ENCODE measurements at regions not wholly inside any gene's neighbourhood (a gene's known extent, or its start where the extent isn't known, plus 50 kb on each side); places are given as distances from the start of the nearest gene placed in this dataset.

DNA sequence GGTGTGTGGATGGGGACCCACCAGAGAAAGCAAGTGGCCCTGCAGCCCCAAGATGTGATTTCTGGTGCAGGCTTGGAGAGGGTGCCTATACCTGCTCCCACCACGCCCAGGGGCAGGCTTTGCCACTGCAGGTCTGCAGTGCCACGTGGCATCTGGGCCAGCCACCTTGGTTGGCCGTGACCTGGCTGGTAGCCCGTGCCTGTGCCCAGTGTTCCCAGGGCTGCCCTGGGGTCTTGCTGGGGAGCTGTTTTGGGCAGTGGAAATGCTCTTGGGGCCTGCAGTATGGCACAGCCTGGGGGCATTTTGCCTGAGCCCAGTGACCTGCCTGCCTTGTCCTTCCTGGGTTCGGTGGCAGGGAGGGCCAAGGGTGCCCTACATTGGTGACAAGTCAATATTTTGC, 203.4 kb downstream of the UBE3A start:
- Histone ChIP-seq H3K4ac (replicated peaks; ENCODE audit: insufficient read length, low read depth, low read length) (no peak overlapping the region), H2BK5ac (ENCODE audit: low read depth, low read length) (no peak overlapping the region), H2BK12ac (ENCODE audit: low read depth, low read length) (no peak overlapping the region), H2AK5ac (ENCODE audit: low read depth, low read length) (no peak overlapping the region), H3K4me1 (replicated peaks in 1 of 4; ENCODE audit: control insufficient read depth in 3 of 4, insufficient read depth in 4 of 4, low read length in 3 of 4) (no peaks in the 10 kb centered on the region), H3K23me2 (ENCODE audit: low read depth, low read length) (no peaks in the 10 kb centered on the region), H3K18ac (ENCODE audit: extremely low read depth, low read length) (no peak overlapping the region), H3K14ac (ENCODE audit: insufficient read length) (no peak overlapping the region), H2AFZ (ENCODE audit: low read length) (no peak overlapping the region), H2BK120ac (replicated peaks; ENCODE audit: low read depth, low read length) (no peak overlapping the region), H3K23ac (ENCODE audit: insufficient read length) (no peak overlapping the region), H3K79me1 (ENCODE audit: low read depth, low read length) (no peaks in the 10 kb centered on the region), H2BK20ac (ENCODE audit: low read length) (no peak overlapping the region), H3K9ac (replicated peaks in 1 of 4; ENCODE audit: extremely low read depth in 1 of 4, low read depth in 3 of 4, low read length in 3 of 4) (no peak overlapping the region), H3K56ac (replicated peaks; ENCODE audit: insufficient read length, low read depth, low read length) (no peak overlapping the region), H2BK15ac (ENCODE audit: low read length) (no peak overlapping the region), H4K20me1 (replicated peaks in 1 of 2; ENCODE audit: control insufficient read depth in 1 of 2, insufficient read depth in 2 of 2, low read length in 2 of 2) (no peaks in the 10 kb centered on the region), H3K27ac (ENCODE audit: low read depth, low read length) (no peak overlapping the region), H3K36me3 (ENCODE audit: control insufficient read depth in 2 of 4, insufficient read depth in 4 of 4, low read length in 3 of 4) (no peaks in the 10 kb centered on the region), H4K8ac (ENCODE audit: extremely low read depth, insufficient read depth, low read length) (no peak overlapping the region), H3K4me2 (ENCODE audit: insufficient read depth in 1 of 2, low read depth in 2 of 2, low read length in 2 of 2) (no peak overlapping the region), H3K27me3 (replicated peaks in 1 of 4; ENCODE audit: control insufficient read depth in 3 of 4, extremely low read depth in 1 of 4, insufficient read depth in 3 of 4, low read length in 3 of 4) (no peaks in the 10 kb centered on the region), H3K79me2 (ENCODE audit: control insufficient read depth in 1 of 2, insufficient read depth in 2 of 2, low read length in 2 of 2) (no peaks in the 10 kb centered on the region), H3K9me3 (ENCODE audit: insufficient read depth in 2 of 2, low read depth in 1 of 2, low read length in 1 of 2) (peaks cover 76 to 100% of the 10 kb centered on the region in 2 experiments), H3K4me3 (ENCODE audit: extremely low read depth in 1 of 4, insufficient read depth in 2 of 4, low read depth in 3 of 4, low read length in 4 of 4) (no peak overlapping the region), H4K91ac (replicated peaks; ENCODE audit: insufficient read length, low read length) (no peak overlapping the region), H4K5ac (ENCODE audit: insufficient read length, low read depth, low read length) (no peak overlapping the region)
- POLR2A ChIA-PET (ENCODE audit: partially characterized antibody) = no interaction called here
- TF ChIP-seq RAD21 (IDR thresholded peaks at IDR 0.05 in 1 of 2, conservative IDR thresholded peaks at IDR 0.05 in 1 of 2; ENCODE audit: low read depth in 2 of 2, low read length in 2 of 2) (no peak), EGR1 (IDR thresholded peaks at IDR 0.05; ENCODE audit: borderline replicate concordance, low read depth, low read length) (no peak), SUZ12 (IDR thresholded peaks at IDR 0.05; ENCODE audit: low read length) (no peak), SP2 (IDR thresholded peaks at IDR 0.05; ENCODE audit: low read length) (no peak), RFX5 (IDR thresholded peaks at IDR 0.05; ENCODE audit: borderline replicate concordance, low read depth, low read length) (no peak), POLR2A (IDR thresholded peaks at IDR 0.05; ENCODE audit: control extremely low read depth in 1 of 2, low read depth in 2 of 2, low read length in 2 of 2) (no peak), JUND (IDR thresholded peaks at IDR 0.05; ENCODE audit: low read length) (no peak), BCL11A (IDR thresholded peaks at IDR 0.05; ENCODE audit: low read depth in 2 of 2, low read length in 2 of 2) (no peak), KDM4A (IDR thresholded peaks at IDR 0.05; ENCODE audit: low read depth, low read length, severe bottlenecking) (no peak), KDM1A (IDR thresholded peaks at IDR 0.05; ENCODE audit: borderline replicate concordance, low read length) (no peak), CBX5 (IDR thresholded peaks at IDR 0.05; ENCODE audit: low read depth, low read length) (no peak)
- TF ChIP-seq, protein P1, sequence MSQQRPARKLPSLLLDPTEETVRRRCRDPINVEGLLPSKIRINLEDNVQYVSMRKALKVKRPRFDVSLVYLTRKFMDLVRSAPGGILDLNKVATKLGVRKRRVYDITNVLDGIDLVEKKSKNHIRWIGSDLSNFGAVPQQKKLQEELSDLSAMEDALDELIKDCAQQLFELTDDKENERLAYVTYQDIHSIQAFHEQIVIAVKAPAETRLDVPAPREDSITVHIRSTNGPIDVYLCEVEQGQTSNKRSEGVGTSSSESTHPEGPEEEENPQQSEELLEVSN (IDR thresholded peaks at IDR 0.05) = no peak
- CTCF ChIA-PET (ENCODE audit: partially characterized antibody) = no interaction called here
- 77% methylated on average over 5 of the region's 5 CpGs; no CpG with 5 or more reads in 1 of the 2 experiments for WGBS, 2 experiments (ENCODE audit: extremely low coverage in 1 of 2, insufficient coverage in 1 of 2, insufficient read length in 1 of 2, insufficient replicate concordance in 2 of 2, low coverage in 1 of 2, low lambda C conversion rate in 2 of 2, missing lambda C conversion rate in 1 of 2)
- no peak for DNase-seq (ENCODE audit: low read depth in 1 of 2, low spot score in 2 of 2)
- no peak for FAIRE-seq
